ENCODE measurements at regions not wholly inside any gene's neighbourhood (a gene's known extent, or its start where the extent isn't known, plus 50 kb on each side); places are given as distances from the start of the nearest gene placed in this dataset.
"Not testable (repeated sequence)": the region's sequence is repeated elsewhere in the genome, so short reads cannot be mapped to it uniquely, and the experiment has no call there.

- not testable (repeated sequence) for TF ChIP-seq CTCF (conservative IDR thresholded peaks at IDR 0.05 in 1 of 2, IDR thresholded peaks at IDR 0.05 in 1 of 2; ENCODE audit: extremely low read depth in 1 of 2, insufficient read depth in 1 of 2, low read depth in 1 of 2, low read length in 2 of 2); EZH2 (IDR thresholded peaks at IDR 0.05; ENCODE audit: borderline replicate concordance, low read length)
Measured at GRCh38 chr9:66244763-66245162, 507.8 kb downstream of the FOXD4L4 start.
